ENCODE measurements at regions not wholly inside any gene's neighbourhood (a gene's known extent, or its start where the extent isn't known, plus 50 kb on each side); places are given as distances from the start of the nearest gene placed in this dataset.

DNA sequence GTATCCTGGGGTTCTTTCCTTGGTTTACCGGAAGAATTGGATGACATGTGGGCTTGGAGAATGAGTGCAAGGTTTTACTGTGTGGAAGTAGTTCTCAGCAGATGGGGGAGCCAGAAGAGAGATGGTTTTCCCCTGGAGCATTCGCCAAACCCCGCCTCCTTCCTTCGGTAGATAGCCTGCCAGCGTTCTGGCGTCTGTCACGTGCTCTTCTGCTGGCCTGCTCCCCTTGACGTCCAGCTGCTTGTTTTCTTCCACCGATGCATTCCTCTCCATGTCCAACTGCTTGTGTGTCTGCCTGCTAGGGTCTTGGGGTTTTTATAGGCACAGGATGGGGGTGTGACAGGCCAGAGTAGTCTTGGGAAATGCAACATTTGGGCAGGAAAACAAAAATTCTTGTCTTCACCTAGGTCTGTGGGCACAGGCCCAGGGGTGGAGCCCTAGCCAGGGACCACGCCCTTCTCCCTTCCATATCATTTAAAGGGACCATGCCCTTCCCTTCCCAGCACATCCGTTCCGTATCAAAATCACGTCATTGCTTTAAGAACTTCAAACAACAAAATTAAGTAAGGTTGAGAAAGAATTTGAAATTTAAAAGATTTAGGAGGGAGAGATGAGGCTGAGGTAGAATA, 538.7 kb upstream of the SMIM31 start:
- no peak for DNase-seq (ENCODE audit: low spot score)
- TF ChIP-seq CTCF (IDR thresholded peaks at IDR 0.05; ENCODE audit: extremely low read depth, missing control alignments) = no peak

DNA sequence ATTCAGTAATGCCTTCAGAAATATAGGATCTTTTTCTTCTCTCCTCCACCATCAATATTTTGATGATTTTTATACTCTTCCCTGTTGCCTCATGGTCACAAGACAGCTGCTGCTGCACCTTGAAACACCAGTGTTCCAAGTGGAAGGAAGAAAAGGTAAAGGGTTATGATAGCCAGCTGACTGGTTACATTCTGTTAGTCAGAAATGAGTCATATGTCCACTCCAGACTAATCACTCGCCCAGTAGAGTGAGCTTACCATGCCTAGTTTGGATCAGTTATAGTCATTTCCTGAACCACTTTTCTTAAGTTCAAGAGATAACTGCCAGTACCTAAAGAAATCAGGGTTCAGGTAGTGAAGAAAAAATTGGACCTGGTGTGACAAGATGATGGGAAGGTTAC, 532.3 kb upstream of the SMIM31 start:
- DNase-seq (ENCODE audit: low spot score) = no peak
- TF ChIP-seq CTCF (IDR thresholded peaks at IDR 0.05; ENCODE audit: extremely low read depth, missing control alignments) = no peak

DNA sequence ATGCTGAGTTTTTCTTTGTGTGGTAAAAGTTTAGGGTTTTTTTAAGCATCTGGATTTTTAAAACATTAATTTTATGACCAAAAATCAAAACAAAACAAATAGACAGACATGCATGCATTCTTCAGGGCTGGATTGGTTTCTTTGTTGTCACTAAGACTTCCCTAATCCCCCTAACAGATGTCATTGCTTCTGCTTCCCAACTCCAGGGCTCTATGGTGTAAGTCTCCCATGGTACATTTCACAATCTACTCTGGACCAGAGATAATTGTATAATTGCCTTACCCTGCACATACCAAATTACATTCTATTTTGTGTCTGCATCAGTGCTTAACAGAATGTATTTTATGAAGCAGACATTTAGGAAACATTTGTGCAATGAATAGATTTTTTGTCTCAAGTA, 529.1 kb upstream of the SMIM31 start:
- no peak for DNase-seq (ENCODE audit: low spot score)
- TF ChIP-seq CTCF (IDR thresholded peaks at IDR 0.05; ENCODE audit: extremely low read depth, missing control alignments) = no peak

DNA sequence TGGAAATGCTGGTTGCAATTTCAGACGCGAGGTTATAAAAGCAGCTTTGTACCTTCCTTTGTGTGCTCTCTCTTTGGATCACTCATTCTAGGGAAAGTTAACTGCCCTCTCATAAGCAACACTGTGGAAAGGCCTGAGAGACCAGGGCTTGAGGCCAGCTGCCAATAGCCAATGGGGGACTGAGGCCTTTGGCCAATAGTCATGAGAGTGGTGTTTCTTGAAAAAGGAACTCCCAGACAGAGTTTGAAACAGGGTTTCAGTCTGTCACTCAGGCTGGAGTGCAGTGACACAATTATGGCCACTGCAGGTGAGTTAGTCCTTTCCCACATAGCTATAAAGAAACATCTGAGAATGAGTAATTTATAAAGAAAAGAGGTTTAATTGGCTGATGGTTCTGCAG, 524.7 kb upstream of the SMIM31 start:
- no peak for TF ChIP-seq CTCF (IDR thresholded peaks at IDR 0.05; ENCODE audit: extremely low read depth, missing control alignments)
- DNase-seq (ENCODE audit: low spot score) = no peak

DNA sequence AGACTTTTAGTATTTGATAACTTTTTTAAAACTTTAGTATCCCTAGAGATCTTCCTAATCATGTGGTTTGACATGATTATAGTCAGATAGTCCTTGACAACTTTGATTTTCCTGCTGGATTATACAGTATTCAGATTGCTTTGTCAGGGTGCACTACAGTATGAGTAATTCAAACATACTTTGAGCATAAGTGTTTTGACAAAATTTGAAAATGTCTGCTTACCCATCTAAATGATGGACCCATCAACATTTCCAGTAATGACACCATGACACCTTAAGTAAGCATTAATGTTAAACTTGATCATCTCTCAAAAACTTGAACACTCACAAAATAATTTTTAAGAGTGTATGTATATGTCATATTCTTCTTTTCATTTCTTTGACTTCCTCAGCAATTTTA, 514.5 kb upstream of the SMIM31 start:
- DNase-seq (ENCODE audit: low spot score) = no peak

GRCh38 chr4:164239976-164240375, 514.0 kb upstream of the SMIM31 start:
- DNase-seq (ENCODE audit: low spot score) = no peak
- no peak for TF ChIP-seq CTCF (IDR thresholded peaks at IDR 0.05; ENCODE audit: extremely low read depth, missing control alignments)

More for the DNA sequence above, 514.5 kb upstream of the SMIM31 start:
- no peak for TF ChIP-seq CTCF (IDR thresholded peaks at IDR 0.05; ENCODE audit: extremely low read depth, missing control alignments)

DNA sequence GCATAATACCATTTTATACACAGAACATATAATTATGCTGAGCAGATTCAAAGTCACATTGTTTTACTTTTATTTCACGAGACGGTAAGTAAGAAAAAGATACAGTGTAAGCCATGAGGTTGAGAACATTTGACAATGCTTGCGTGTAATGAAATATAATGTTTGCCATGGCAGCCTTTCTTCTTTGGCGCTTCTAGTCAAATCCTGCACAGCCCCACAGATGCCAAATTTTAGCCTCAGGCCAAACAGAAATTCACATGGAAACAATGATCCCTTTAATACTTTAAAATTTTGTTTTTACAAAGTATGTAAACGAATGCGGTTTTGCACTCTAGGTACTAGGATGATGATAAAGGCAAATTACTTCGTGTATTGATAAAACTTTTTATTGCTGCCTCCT, 502.7 kb upstream of the SMIM31 start:
- TF ChIP-seq CTCF (IDR thresholded peaks at IDR 0.05; ENCODE audit: extremely low read depth, missing control alignments) = no peak
- DNase-seq (ENCODE audit: low spot score) = no peak
